Gastrocnemius medialis (tissue), 4 donors: ENCODE measurements at regions not wholly inside any gene's neighbourhood (a gene's known extent, or its start where the extent isn't known, plus 50 kb on each side); places are given as distances from the start of the nearest gene placed in this dataset.
"Not testable (repeated sequence)": the region's sequence is repeated elsewhere in the genome, so short reads cannot be mapped to it uniquely, and the experiment has no call there.

ENCODE experiments used
- ATAC-seq, 2 donors: fragments of 150-250 bp; one replicate each; pipeline ENCODE4 v1.9.1; 2016
- DNase-seq, 2 donors: peaks; one replicate each; pipeline ENCODE4 v3.0.0-alpha.2; 2019
- H3K27ac ChIP-seq, 4 donors: fragments of 200-600 bp; sonication (generic); 1 replicate in 1 of 4; 2 replicates in 3 of 4; pipeline ENCODE4 v1.5.1; 2016 to 2018; ENCODE audit warnings: mild to moderate bottlenecking in 2 of 4, moderate library complexity in 1 of 4
- H3K27me3 ChIP-seq, 3 donors: fragments of 200-600 bp; sonication (generic) in 2 of 3; 1 replicate in 1 of 3; 2 replicates in 2 of 3; pipeline versions ENCODE4 v1.5.1 to v1.6.0; 2016 to 2019; ENCODE audit warnings: mild to moderate bottlenecking in 1 of 3, moderate library complexity in 1 of 3
- H3K36me3 ChIP-seq, 2 donors: fragments of 200-600 bp; sonication (generic) in 1 of 2; one replicate each; pipeline ENCODE4 v1.5.1; 2017 to 2018
- H3K4me1 ChIP-seq, 2 donors: fragments of 200-600 bp; sonication (generic) in 1 of 2; one replicate each; pipeline ENCODE4 v1.5.1; 2016 to 2017; ENCODE audit warnings: mild to moderate bottlenecking in 2 of 2
- H3K4me3 ChIP-seq, 4 donors: fragments of 200-600 bp; sonication (generic) in 3 of 4; 1 replicate in 1 of 4; 2 replicates in 3 of 4; pipeline ENCODE4 v1.5.1; 2016 to 2019; ENCODE audit warnings: mild to moderate bottlenecking in 2 of 4
- H3K9me3 ChIP-seq, 3 donors: fragments of 200-600 bp; sonication (generic) in 2 of 3; 1 replicate in 1 of 3; 2 replicates in 2 of 3; pipeline ENCODE4 v1.5.1; 2016 to 2019
- POLR2A ChIP-seq, 2 donors: fragments of 450-650 bp; IDR thresholded peaks; one replicate each; pipeline ENCODE4 v1.6.1; 2017; ENCODE audit warnings: antibody characterized with exemption in 2 of 2, mild to moderate bottlenecking in 2 of 2, moderate library complexity in 2 of 2
- in situ Hi-C, 4 donors: fragments of 200-750 bp; cut with MboI; loops; one replicate each; pipeline versions ENCODE4 v1.15.0 to v1.8.0; 2017; ENCODE audit warnings: low sequenced_read_pairs in 4 of 4
- intact Hi-C: fragments of 100-400 bp; cut with DNase I; formaldehyde crosslinking; loops from one replicate; pipeline ENCODE4 v1.15.1; 2023; ENCODE audit warnings: low total_unique reads
- TF ChIP-seq, protein P1 (sequence below), 5 experiments: fragments of 450-650 bp in 3 of 5; fragments of 200-600 bp in 2 of 5; sonication (generic) in 2 of 5; IDR thresholded peaks in 4 of 5; conservative IDR thresholded peaks in 1 of 5; 1 replicate in 4 of 5; 2 replicates in 1 of 5; pipeline ENCODE4 v1.5.1; 2016 to 2019; ENCODE audit warnings: antibody characterized with exemption in 5 of 5, mild to moderate bottlenecking in 3 of 5, moderate library complexity in 3 of 5

DNA sequence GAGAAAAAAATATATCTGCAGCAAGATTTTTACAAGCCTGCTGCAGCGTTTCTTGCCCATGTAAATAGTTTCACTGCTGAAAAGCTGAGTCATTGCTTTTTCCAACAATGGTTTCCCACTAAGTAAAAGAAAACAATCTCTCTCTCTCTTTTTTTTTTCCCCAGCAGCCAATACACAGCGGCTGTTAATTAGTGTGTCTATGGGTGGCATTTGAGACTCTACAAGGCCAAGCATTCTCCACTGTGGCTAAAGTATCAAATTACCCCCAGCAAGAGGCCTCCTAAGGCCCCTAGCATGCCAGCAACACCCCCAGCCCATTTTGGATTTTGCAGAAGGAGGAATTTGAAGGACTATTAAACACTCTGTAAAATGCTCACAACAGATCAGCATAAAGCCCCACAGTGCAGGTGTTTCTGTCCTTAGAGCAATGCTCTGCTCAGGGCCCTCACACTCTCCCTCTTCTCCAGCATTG lies 837.4 kb downstream of the TRIML1 start:
- no peak for DNase-seq
- Histone ChIP-seq H3K9me3 (no peaks in the 10 kb centered on the region), H3K27ac (no peak overlapping the region), H3K4me1 (no peaks in the 10 kb centered on the region), H3K4me3 (no peak overlapping the region), H3K27me3 (no peaks in the 10 kb centered on the region), H3K36me3 (no peaks in the 10 kb centered on the region)
- in situ Hi-C loops (no loop called here), intact Hi-C loops (no loop called here)
- TF ChIP-seq, protein P1, sequence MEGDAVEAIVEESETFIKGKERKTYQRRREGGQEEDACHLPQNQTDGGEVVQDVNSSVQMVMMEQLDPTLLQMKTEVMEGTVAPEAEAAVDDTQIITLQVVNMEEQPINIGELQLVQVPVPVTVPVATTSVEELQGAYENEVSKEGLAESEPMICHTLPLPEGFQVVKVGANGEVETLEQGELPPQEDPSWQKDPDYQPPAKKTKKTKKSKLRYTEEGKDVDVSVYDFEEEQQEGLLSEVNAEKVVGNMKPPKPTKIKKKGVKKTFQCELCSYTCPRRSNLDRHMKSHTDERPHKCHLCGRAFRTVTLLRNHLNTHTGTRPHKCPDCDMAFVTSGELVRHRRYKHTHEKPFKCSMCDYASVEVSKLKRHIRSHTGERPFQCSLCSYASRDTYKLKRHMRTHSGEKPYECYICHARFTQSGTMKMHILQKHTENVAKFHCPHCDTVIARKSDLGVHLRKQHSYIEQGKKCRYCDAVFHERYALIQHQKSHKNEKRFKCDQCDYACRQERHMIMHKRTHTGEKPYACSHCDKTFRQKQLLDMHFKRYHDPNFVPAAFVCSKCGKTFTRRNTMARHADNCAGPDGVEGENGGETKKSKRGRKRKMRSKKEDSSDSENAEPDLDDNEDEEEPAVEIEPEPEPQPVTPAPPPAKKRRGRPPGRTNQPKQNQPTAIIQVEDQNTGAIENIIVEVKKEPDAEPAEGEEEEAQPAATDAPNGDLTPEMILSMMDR (IDR thresholded peaks at IDR 0.05 in 4 of 5, conservative IDR thresholded peaks at IDR 0.05 in 1 of 5) = no peak
- no peak for TF ChIP-seq POLR2A (IDR thresholded peaks at IDR 0.05)
- ATAC-seq = no peak

- in situ Hi-C loops, intact Hi-C loops, H3K4me1 ChIP-seq, H3K9me3 ChIP-seq, DNase-seq, H3K27me3 ChIP-seq, H3K27ac ChIP-seq, H3K4me3 ChIP-seq, ATAC-seq, H3K36me3 ChIP-seq: not testable (repeated sequence)
Measured at GRCh38 chr4:188977232-188977631, 838.0 kb downstream of the TRIML1 start.

DNA sequence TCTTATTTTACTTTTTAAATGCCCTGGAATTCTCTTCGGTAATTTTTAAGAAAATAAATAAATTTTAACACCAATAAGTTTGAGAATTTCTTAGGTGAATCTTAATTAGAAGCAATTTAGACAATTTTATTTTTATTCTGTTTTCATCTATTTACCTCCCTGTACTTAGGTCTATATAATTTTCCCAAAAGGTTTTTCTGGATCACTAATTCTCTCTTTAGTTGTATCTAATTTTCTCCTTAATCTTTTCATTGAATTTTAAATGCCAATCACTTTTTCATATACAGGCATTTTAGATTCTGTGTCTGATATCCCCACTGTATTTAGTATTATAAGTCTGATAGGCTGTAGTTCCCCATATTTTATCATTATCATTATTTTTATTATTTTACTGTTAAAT lies 845.3 kb downstream of the TRIML1 start:
- no peak overlapping the region for H3K4me3 ChIP-seq
- H3K27me3 ChIP-seq = no peaks in the 10 kb centered on the region
- no peaks in the 10 kb centered on the region for H3K9me3 ChIP-seq
- intact Hi-C loops (no loop called here), in situ Hi-C loops (no loop called here)
- H3K36me3 ChIP-seq = no peaks in the 10 kb centered on the region
- ATAC-seq = no peak
- no peak for DNase-seq
- H3K27ac ChIP-seq = no peak overlapping the region
- no peaks in the 10 kb centered on the region for H3K4me1 ChIP-seq
- TF ChIP-seq, protein P1 (IDR thresholded peaks at IDR 0.05 in 4 of 5, conservative IDR thresholded peaks at IDR 0.05 in 1 of 5) = no peak
- no peak for TF ChIP-seq POLR2A (IDR thresholded peaks at IDR 0.05)

DNA sequence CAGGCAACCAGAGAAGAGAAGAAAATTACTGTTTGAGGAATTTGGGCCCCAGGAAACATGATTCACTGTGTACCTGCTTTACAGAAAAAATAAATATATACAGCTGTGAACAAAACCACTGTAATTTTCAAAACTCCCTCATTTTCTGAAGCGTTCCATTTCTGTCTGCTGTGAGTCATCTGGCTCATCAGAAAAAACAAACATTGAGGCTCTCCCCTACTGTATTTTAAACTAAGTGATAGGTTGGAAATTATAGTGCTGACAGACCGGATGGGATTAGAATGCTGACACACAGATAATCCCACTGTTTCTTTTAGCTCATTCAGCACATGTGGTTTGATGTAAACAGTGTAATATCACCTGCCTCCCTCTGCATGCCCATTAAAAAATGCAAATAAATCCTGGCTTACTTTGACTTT lies 847.0 kb downstream of the TRIML1 start:
- ATAC-seq (no peak), DNase-seq (no peak)
- Histone ChIP-seq H3K36me3 (no peaks in the 10 kb centered on the region), H3K4me1 (no peaks in the 10 kb centered on the region), H3K27me3 (no peaks in the 10 kb centered on the region), H3K27ac (no peak overlapping the region), H3K4me3 (no peak overlapping the region), H3K9me3 (no peaks in the 10 kb centered on the region)
- no peak for TF ChIP-seq POLR2A (IDR thresholded peaks at IDR 0.05)
- TF ChIP-seq, protein P1 (IDR thresholded peaks at IDR 0.05 in 4 of 5, conservative IDR thresholded peaks at IDR 0.05 in 1 of 5) = no peak
- in situ Hi-C loops = no loop called here
- intact Hi-C loops = no loop called here

DNA sequence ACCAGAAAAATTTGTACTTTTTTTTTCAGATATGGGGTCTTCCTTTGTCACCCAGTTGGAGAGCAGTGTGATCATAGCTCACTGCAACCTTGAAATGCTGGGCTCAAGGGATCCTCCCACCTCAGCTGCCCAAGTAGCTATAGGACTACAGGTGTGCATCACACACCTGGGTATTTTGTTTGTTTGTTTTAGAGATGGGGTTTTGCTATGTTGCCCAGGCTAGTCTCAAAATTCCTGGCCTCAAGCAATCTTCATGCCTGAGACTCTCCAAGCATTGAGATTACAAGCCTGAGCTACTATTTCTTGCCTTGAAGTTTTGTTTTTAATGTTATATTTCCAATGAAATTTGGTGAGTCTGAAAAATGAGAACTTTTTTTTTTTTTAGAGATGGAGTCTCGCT lies 847.8 kb downstream of the TRIML1 start:
- Histone ChIP-seq H3K4me3 (no peak overlapping the region), H3K9me3 (no peaks in the 10 kb centered on the region), H3K36me3 (no peaks in the 10 kb centered on the region), H3K27ac (no peak overlapping the region), H3K27me3 (no peaks in the 10 kb centered on the region), H3K4me1 (no peaks in the 10 kb centered on the region)
- in situ Hi-C loops (no loop called here), intact Hi-C loops (no loop called here)
- DNase-seq = no peak
- no peak for ATAC-seq
- no peak for TF ChIP-seq POLR2A (IDR thresholded peaks at IDR 0.05)
- TF ChIP-seq, protein P1 (IDR thresholded peaks at IDR 0.05 in 4 of 5, conservative IDR thresholded peaks at IDR 0.05 in 1 of 5) = no peak
